ENCODE measurements at regions not wholly inside any gene's neighbourhood (a gene's known extent, or its start where the extent isn't known, plus 50 kb on each side); places are given as distances from the start of the nearest gene placed in this dataset.

DNA sequence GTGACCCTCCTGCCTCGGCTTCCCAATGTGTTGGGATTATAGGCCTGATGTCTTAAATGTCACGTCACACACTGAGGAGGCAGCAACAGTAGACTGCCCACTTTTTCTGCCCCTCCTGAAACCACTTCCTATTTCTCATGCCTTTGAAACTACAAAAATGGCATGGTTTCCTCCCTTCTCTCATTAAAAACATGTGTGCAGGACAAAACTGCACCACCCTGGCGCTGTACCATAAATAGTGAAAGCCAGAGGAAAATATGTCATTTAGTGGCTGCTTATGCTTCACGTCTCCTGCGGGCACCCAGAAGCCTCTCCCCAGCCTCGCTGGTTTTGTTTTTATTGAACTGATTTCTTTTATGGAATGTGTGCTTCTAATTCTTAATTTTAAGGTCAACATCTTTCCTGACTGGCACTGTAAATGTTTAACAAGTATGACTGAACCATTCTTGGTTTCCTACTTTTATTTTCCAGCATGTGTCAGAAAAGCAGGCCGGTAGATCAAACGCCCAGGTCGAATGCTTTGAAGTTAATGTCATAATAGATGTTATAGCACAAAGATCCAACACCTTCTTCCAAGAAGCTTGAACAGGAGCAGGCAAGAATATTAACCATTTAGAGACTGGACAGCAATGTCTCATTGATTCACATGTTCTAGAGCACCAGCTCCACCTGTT, 59.6 kb upstream of the C1orf87 start:
- no peak for TF ChIP-seq CTCF (IDR thresholded peaks at IDR 0.05; ENCODE audit: low read depth, low read length, missing control alignments)
- peak; percentile 93 for DNase-seq (ENCODE audit: extremely low read depth, low read depth)
- H3K4me3 ChIP-seq (replicated peaks; ENCODE audit: low read depth, low read length): no peak overlapping the region

DNA sequence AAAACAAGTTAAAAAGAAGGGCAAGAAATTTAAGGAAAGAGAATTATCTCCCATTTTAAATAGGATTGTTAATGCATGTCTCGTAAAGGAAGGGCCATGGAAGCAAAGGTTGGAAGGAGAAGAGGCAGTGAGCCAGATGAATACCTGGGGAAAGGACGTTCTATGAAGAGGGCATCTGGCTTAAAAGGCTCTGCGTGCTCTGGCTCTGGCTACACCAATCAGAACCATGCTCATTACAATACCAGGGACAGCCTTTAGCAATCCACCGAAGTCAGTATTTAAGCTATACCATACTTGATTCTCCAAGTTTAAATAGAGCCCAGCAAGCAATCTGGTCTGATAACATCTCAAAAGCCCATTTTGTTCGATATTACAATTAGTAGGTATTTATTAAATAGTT, 58.5 kb upstream of the C1orf87 start:
- DNase-seq (ENCODE audit: extremely low read depth, low read depth): no peak
- no peak overlapping the region for H3K4me3 ChIP-seq (replicated peaks; ENCODE audit: low read depth, low read length)
- TF ChIP-seq CTCF (IDR thresholded peaks at IDR 0.05; ENCODE audit: low read depth, low read length, missing control alignments): no peak

- DNase-seq (ENCODE audit: extremely low read depth, low read depth): no peak
- no peak for TF ChIP-seq CTCF (IDR thresholded peaks at IDR 0.05; ENCODE audit: low read depth, low read length, missing control alignments)
- H3K4me3 ChIP-seq (replicated peaks; ENCODE audit: low read depth, low read length): no peak overlapping the region
Observed at GRCh38 chr1:60130703-60131102, 57.1 kb upstream of the C1orf87 start.

DNA sequence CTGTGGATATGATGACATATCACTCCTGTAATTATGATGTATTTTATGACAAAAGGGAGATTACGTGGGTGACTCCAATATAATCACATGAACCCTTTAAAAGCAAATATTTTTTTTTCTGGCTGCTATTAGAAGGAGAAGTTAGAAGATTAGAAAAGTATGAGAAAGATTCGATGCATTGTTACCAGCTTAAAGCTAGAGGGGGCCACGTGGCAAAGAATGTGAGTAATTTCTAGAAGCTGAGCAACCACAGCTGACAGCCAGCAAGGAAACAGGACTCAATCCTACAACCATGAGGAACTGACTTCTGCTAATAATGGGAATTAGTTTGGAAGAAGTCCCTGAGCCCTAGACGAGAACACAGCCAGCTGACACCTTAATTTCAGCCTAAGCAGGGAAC, 56.3 kb upstream of the C1orf87 start:
- TF ChIP-seq CTCF (IDR thresholded peaks at IDR 0.05; ENCODE audit: low read depth, low read length, missing control alignments): peak; percentile 14
- H3K4me3 ChIP-seq (replicated peaks; ENCODE audit: low read depth, low read length): no peak overlapping the region
- no peak for DNase-seq (ENCODE audit: extremely low read depth, low read depth)

DNA sequence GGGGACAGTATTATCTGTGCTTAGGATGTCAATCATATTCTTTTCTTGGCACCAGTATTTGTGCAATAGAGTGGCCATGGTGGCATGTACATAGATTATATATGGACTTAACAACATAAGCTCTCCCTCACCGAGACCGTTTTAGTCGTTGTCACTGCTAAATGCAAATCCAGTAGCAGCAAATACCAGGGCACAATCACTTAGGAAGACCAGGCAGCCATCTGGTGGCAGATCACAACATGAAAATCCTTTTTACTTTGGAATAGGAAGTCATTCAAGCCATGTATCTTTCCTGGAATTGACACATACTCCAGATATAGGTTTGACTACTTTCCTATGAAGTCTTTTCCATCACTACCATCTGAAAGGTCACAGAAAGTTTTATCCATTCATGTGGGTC, 53.2 kb upstream of the C1orf87 start:
- no peak for DNase-seq (ENCODE audit: extremely low read depth, low read depth)
- no peak for TF ChIP-seq CTCF (IDR thresholded peaks at IDR 0.05; ENCODE audit: low read depth, low read length, missing control alignments)
- no peak overlapping the region for H3K4me3 ChIP-seq (replicated peaks; ENCODE audit: low read depth, low read length)

Data from HFF-Myc (cell line).